Esophagus (tissue), 2 donors: ENCODE measurements at regions not wholly inside any gene's neighbourhood (a gene's known extent, or its start where the extent isn't known, plus 50 kb on each side); places are given as distances from the start of the nearest gene placed in this dataset.
A peak's percentile ranks its signal among the peaks of the same experiment; 100 is the strongest.

Source experiments
- H3K27ac ChIP-seq, 2 donors: one replicate each; pipeline ENCODE4 v1.5.1; 2013; ENCODE audit warnings: low read depth in 2 of 2, mild to moderate bottlenecking in 2 of 2, inconsistent platforms in 1 of 2, low read length in 1 of 2, moderate library complexity in 1 of 2
- H3K27me3 ChIP-seq, 2 donors: one replicate each; pipeline ENCODE4 v1.6.1; 2013; ENCODE audit warnings: low read length in 2 of 2, control low read depth in 1 of 2, mild to moderate bottlenecking in 1 of 2; ENCODE audit not compliant: insufficient read depth in 2 of 2, control insufficient read depth in 1 of 2
- H3K36me3 ChIP-seq, 2 donors: one replicate each; pipeline ENCODE4 v1.6.1; 2013; ENCODE audit warnings: low read length in 1 of 2; ENCODE audit not compliant: control insufficient read depth in 2 of 2, insufficient read depth in 2 of 2
- H3K4me1 ChIP-seq, 2 donors: one replicate each; pipeline ENCODE4 v1.6.1; 2013; ENCODE audit warnings: low read length in 1 of 2; ENCODE audit not compliant: control insufficient read depth in 2 of 2, insufficient read depth in 2 of 2
- H3K4me3 ChIP-seq, 2 donors: one replicate each; pipeline ENCODE4 v1.5.1; 2013; ENCODE audit warnings: low read length in 2 of 2, mild to moderate bottlenecking in 2 of 2, low read depth in 1 of 2, moderate library complexity in 1 of 2
- H3K9me3 ChIP-seq, 2 donors: one replicate each; pipeline ENCODE4 v1.6.1; 2013; ENCODE audit warnings: mild to moderate bottlenecking in 2 of 2, low read depth in 1 of 2, low read length in 1 of 2, moderate library complexity in 1 of 2; ENCODE audit not compliant: control insufficient read depth in 2 of 2, insufficient read depth in 1 of 2
- WGBS, 2 donors: extraction: QIAGEN DNeasy Blood & Tissue Kit; methylation state at CpG; one replicate each; pipeline ENCODE4 v1.1.7; 2013; 5-methylcytosine and 5-hydroxymethylcytosine counted together
- donor health status: healthy with polysubstance abuse.
- donor health status: Bipolar disorder and iron deficiency.

GRCh38 chr6:71419217-71420094 is 130.8 kb downstream of the OGFRL1 start:
- 26 to 29% methylated on average over 36 of the region's 36 CpGs for WGBS, 2 donors
- peak overlapping the region; percentile 83 to 84 for H3K27ac ChIP-seq
- peaks cover 0 to 2% of the 10 kb centered on the region in 2 donors for H3K27me3 ChIP-seq
- H3K36me3 ChIP-seq = no peaks in the 10 kb centered on the region
- no peaks in the 10 kb centered on the region for H3K4me1 ChIP-seq
- H3K4me3 ChIP-seq = peak overlapping the region; percentile 71 to 82
- H3K9me3 ChIP-seq = no peaks in the 10 kb centered on the region

GRCh38 chr6:71420095-71420692 is 131.6 kb downstream of the OGFRL1 start:
- no peaks in the 10 kb centered on the region for H3K36me3 ChIP-seq
- no peaks in the 10 kb centered on the region for H3K4me1 ChIP-seq
- WGBS, 2 donors = 2% methylated on average over 71 to 91 of the region's 91 CpGs
- peak overlapping the region; percentile 83 to 84 for H3K27ac ChIP-seq
- peaks cover 0 to 2% of the 10 kb centered on the region in 2 donors for H3K27me3 ChIP-seq
- peak overlapping the region; percentile 71 to 82 for H3K4me3 ChIP-seq
- no peaks in the 10 kb centered on the region for H3K9me3 ChIP-seq

- H3K27me3 ChIP-seq = peaks cover 0 to 2% of the 10 kb centered on the region in 2 donors
- H3K9me3 ChIP-seq = no peaks in the 10 kb centered on the region
- WGBS, 2 donors = 6% methylated on average over 40 to 46 of the region's 46 CpGs
- H3K27ac ChIP-seq = peak overlapping the region; percentile 83 to 84
- H3K4me3 ChIP-seq = peak overlapping the region; percentile 71 to 82
- no peaks in the 10 kb centered on the region for H3K4me1 ChIP-seq
- no peaks in the 10 kb centered on the region for H3K36me3 ChIP-seq
These were observed 132.2 kb downstream of the OGFRL1 start for GRCh38 chr6:71420693-71421328.

GRCh38 chr6:71421611-71422010 is 133.0 kb downstream of the OGFRL1 start:
- no peak overlapping the region for H3K4me3 ChIP-seq
- H3K9me3 ChIP-seq = no peaks in the 10 kb centered on the region
- H3K4me1 ChIP-seq = no peaks in the 10 kb centered on the region
- H3K36me3 ChIP-seq = no peaks in the 10 kb centered on the region
- H3K27ac ChIP-seq = no peak overlapping the region
- H3K27me3 ChIP-seq = peaks cover 0 to 2% of the 10 kb centered on the region in 2 donors
- WGBS, 2 donors = 72 to 79% methylated on average over 4 of the region's 4 CpGs

- no peaks in the 10 kb centered on the region for H3K9me3 ChIP-seq
- H3K4me1 ChIP-seq = no peaks in the 10 kb centered on the region
- 68 to 72% methylated on average over 3 of the region's 3 CpGs for WGBS, 2 donors
- no peaks in the 10 kb centered on the region for H3K27me3 ChIP-seq
- no peaks in the 10 kb centered on the region for H3K36me3 ChIP-seq
- H3K27ac ChIP-seq = no peak overlapping the region
- H3K4me3 ChIP-seq = no peak overlapping the region
These were observed 141.4 kb downstream of the OGFRL1 start for GRCh38 chr6:71430018-71430417.

GRCh38 chr6:71433441-71433840 is 144.8 kb downstream of the OGFRL1 start:
- Histone ChIP-seq H3K9me3 (no peaks in the 10 kb centered on the region), H3K27me3 (no peaks in the 10 kb centered on the region), H3K4me3 (no peak overlapping the region), H3K27ac (no peak overlapping the region), H3K36me3 (no peaks in the 10 kb centered on the region), H3K4me1 (no peaks in the 10 kb centered on the region)

GRCh38 chr6:71444222-71444621 is 155.6 kb downstream of the OGFRL1 start:
- no peaks in the 10 kb centered on the region for H3K9me3 ChIP-seq
- H3K36me3 ChIP-seq = no peaks in the 10 kb centered on the region
- no peaks in the 10 kb centered on the region for H3K27me3 ChIP-seq
- no peaks in the 10 kb centered on the region for H3K4me1 ChIP-seq
- H3K27ac ChIP-seq = no peak overlapping the region
- no peak overlapping the region for H3K4me3 ChIP-seq
- 74 to 75% methylated on average over 4 of the region's 4 CpGs for WGBS, 2 donors

GRCh38 chr6:71446057-71446456 is 157.4 kb downstream of the OGFRL1 start:
- WGBS, 2 donors = 57 to 64% methylated on average over 2 of the region's 2 CpGs
- H3K27me3 ChIP-seq = no peaks in the 10 kb centered on the region
- no peaks in the 10 kb centered on the region for H3K9me3 ChIP-seq
- H3K4me1 ChIP-seq = no peaks in the 10 kb centered on the region
- H3K27ac ChIP-seq = no peak overlapping the region
- no peaks in the 10 kb centered on the region for H3K36me3 ChIP-seq
- H3K4me3 ChIP-seq = no peak overlapping the region

- Histone ChIP-seq H3K4me1 (no peaks in the 10 kb centered on the region), H3K27ac (no peak overlapping the region), H3K36me3 (no peaks in the 10 kb centered on the region), H3K9me3 (no peaks in the 10 kb centered on the region), H3K4me3 (no peak overlapping the region), H3K27me3 (no peaks in the 10 kb centered on the region)
- 70 to 81% methylated on average over 4 of the region's 4 CpGs for WGBS, 2 donors
These were observed 157.9 kb downstream of the OGFRL1 start for GRCh38 chr6:71446470-71446869.
